ENCODE measurements at regions not wholly inside any gene's neighbourhood (a gene's known extent, or its start where the extent isn't known, plus 50 kb on each side); places are given as distances from the start of the nearest gene placed in this dataset.

- no peak for TF ChIP-seq POLR2A (IDR thresholded peaks at IDR 0.05)
- TF ChIP-seq CTCF (IDR thresholded peaks at IDR 0.05): no peak
These were observed 492.3 kb upstream of the AUTS2 start for GRCh38 chr7:69105981-69106380.
